ENCODE measurements at regions not wholly inside any gene's neighbourhood (a gene's known extent, or its start where the extent isn't known, plus 50 kb on each side); places are given as distances from the start of the nearest gene placed in this dataset.

DNA sequence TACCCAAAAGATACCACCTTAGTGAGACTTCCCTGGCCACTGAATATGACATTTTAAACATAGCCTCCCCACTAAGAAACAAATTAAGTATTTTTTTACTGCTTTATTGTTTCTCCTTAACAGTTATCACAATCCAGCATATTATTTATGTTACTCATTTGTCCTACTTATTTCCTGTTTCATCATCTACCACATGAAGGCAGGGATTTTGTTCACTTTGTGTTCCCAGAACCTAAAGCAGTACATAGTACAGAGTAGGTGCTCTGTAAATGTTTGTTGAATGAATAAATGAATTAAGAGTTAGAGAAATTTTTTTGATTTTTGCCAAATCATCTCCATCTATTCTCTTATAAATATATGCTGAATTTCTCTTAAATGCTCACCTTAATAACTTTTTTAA, 318.4 kb upstream of the GIMD1 start:
- FAIRE-seq (no peak), DNase-seq (ENCODE audit: low spot score in 2 of 2) (no peak)

DNA sequence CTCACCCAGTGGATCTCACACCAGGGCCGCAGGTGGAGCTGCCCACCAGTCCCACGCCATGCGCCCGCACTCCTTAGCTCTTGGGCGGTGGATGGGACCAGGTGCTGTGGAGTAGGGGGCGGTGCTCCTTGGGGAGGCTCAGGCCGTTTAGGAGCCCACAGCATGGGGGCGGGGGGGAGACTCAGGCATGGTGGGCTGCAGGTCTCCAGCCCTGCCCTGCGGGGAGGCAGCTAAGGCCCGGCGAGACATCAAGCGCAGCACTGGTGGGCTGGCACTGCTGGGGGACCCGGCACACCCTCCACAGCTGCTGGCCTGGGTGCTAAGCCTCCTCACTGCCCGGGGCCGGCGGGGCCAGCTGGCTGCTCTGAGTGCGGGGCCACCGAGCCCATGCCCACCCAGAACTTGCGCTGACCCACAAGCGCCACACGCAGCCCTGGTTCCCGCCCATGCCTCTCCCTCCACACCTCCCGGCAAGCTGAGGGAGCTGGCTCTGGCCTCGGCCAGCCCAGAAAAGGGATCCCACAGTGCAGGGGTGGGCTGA, 312.9 kb upstream of the GIMD1 start:
- DNase-seq (ENCODE audit: low spot score in 2 of 2) (no peak), FAIRE-seq (no peak)

GRCh38 chr4:106679063-106679462, 310.5 kb upstream of the GIMD1 start:
- DNase-seq (ENCODE audit: low spot score in 2 of 2) = no peak
- no peak for FAIRE-seq

DNA sequence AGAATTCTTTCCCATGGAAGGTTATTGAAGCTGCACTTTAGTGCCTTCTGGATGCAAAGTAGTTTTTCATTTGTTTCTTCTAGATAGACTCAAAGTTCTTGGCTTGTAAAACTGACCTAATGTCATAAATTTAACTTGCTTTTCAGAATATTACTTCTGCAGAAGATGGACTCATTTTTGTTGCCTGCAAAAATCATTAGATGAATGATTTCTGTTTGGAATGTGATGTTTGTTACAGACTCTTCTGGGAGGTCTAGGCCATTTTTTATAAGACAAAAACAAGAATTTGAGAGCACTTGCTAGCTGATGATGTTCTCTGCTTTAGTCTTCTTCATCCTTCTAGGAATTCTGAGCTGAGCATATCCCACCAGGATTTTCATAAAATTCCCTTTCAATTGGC, 308.6 kb upstream of the GIMD1 start:
- DNase-seq (ENCODE audit: low spot score in 2 of 2) (no peak), FAIRE-seq (no peak)

GRCh38 chr4:106676173-106676921, 307.8 kb upstream of the GIMD1 start:
- no peak for FAIRE-seq
- no peak for DNase-seq (ENCODE audit: low spot score in 2 of 2)

GRCh38 chr4:106671716-106672115, 303.1 kb upstream of the GIMD1 start:
- FAIRE-seq (no peak), DNase-seq (ENCODE audit: low spot score in 2 of 2) (no peak)

DNA sequence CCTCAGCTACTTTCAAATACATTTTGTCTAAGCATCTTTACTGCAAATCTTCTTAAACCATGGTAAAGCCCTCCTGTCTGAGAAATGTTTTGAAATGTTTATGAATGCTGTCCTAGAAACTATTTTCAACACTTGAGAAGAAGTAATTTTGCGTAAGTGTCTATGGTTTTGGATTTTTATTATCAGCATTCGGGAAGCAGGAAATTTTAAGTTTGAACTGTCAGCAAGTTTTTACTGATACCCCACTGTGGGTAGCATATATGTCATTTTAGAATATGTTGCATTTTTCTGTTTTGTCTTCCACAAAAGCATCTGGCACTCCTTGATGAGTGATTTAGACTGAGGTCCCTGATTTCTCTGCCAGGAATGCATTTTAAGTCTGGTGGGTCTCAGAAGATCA, 302.4 kb upstream of the GIMD1 start:
- DNase-seq (ENCODE audit: low spot score in 2 of 2) = no peak
- no peak for FAIRE-seq

DNA sequence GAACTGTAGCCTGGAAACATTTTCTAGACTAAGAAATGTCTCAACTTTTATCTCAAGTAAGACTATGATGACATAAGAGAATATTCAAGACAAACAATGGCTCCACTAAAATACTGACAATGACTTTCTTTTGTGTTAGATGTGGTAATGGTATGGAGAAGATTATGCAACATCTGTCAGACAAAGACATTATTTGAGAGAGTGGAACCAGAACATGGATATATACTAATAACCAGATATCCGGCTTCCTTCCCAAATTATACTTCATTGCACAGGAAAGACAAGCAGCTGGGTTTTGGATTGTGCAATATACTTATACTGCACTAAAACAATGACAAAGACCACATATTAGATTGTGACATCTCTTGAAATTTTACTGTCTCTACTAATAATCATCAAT, 290.8 kb upstream of the GIMD1 start:
- DNase-seq (ENCODE audit: low spot score in 2 of 2) (no peak), FAIRE-seq (no peak)

- DNase-seq (ENCODE audit: low spot score in 2 of 2) (no peak), FAIRE-seq (no peak)
Observed at GRCh38 chr4:106652095-106652494, 283.5 kb upstream of the GIMD1 start.

- FAIRE-seq (no peak), DNase-seq (ENCODE audit: low spot score in 2 of 2) (no peak)
Observed at GRCh38 chr4:106650701-106651100, 282.1 kb upstream of the GIMD1 start.

GRCh38 chr4:106647451-106647850, 278.9 kb upstream of the GIMD1 start:
- DNase-seq (ENCODE audit: low spot score in 2 of 2) = no peak

DNA sequence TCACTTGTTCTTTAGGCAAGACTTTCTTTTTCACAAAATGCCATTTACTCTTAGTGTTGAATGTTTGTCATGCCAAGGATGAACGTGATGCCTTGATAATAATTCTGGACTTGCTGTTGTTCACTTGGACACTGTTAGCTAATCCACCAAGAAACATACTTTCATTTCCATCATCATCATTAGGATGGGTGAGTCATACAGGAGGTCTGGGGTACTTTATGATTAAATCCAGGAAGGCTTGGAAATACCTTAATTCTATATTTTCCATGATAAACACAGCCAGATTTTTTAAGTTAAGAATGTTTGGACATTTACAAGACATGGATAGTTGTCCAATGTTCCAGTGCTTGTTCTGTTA, 260.7 kb upstream of the GIMD1 start:
- FAIRE-seq = no peak
- no peak for DNase-seq (ENCODE audit: low spot score in 2 of 2)

More at GRCh38 chr4:106647451-106647850, 278.9 kb upstream of the GIMD1 start:
- no peak for FAIRE-seq

DNA sequence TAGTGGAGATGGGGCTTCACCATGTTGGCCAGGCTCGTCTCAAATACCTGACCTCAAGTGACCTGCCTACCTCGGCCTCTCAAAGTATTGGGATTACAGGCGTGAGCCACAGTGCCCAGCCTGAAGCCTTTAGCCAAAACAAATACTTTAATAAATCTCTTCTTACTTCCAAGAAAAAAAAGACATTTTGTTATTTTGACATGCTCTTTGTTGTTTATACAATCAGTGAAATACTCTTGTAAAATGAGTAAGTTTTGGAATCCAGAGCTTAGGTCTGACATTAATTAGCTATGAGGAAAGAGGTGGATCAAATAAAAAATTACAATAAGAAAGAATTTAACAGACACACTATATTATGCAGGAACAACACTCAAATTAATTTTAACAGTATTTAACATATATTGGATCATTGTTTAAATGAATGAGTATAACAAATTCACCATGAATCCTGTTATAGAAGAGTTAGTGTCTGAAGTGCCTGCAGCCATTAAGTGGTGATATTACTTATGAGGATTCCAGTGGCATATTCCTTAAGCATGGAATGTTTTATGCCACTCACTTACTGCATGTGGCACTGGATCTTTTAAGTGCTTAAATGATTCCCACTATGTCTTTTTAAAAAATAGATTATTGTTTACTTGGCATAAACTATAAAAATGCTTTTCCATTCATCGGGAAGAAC, 260.1 kb upstream of the GIMD1 start:
- FAIRE-seq = no peak
- DNase-seq (ENCODE audit: low spot score in 2 of 2) = no peak

GRCh38 chr4:106627051-106627450, 258.5 kb upstream of the GIMD1 start:
- DNase-seq (ENCODE audit: low spot score in 2 of 2) (no peak), FAIRE-seq (no peak)

DNA sequence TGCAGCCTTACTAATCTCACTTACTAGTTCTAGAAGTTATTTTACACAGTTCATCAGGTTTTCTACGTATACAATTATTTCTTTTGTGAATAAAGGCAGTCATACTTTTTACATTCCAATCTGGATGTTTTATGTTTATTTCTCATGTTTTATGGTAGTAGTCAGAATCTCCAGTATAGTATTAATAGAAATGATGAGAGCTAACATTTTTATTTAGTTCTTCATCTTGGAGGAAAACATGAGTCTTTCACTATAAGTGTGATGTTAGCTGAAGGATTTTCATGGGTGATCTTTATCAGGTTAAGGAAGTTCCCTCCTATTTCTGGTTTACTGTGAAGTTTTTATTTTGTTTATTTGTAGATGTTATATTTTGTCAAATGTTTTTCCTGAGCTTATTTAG, 256.1 kb upstream of the GIMD1 start:
- DNase-seq (ENCODE audit: low spot score in 2 of 2) (no peak), FAIRE-seq (no peak)

GRCh38 chr4:106618956-106619355, 250.4 kb upstream of the GIMD1 start:
- DNase-seq (ENCODE audit: low spot score in 2 of 2) (no peak), FAIRE-seq (no peak)

- DNase-seq (ENCODE audit: low spot score in 2 of 2) (no peak), FAIRE-seq (no peak)
Observed at GRCh38 chr4:106615961-106616360, 247.4 kb upstream of the GIMD1 start.

GRCh38 chr4:106615410-106615945, 246.9 kb upstream of the GIMD1 start:
- FAIRE-seq (no peak), DNase-seq (ENCODE audit: low spot score in 2 of 2) (no peak)

- DNase-seq (ENCODE audit: low spot score in 2 of 2) (no peak), FAIRE-seq (no peak)
Observed at GRCh38 chr4:106614441-106614840, 245.9 kb upstream of the GIMD1 start.

- no peak for FAIRE-seq
- DNase-seq (ENCODE audit: low spot score in 2 of 2) = no peak
Observed at GRCh38 chr4:106609917-106610316, 241.3 kb upstream of the GIMD1 start.

- no peak for FAIRE-seq
Observed at GRCh38 chr4:106607558-106607957, 239.0 kb upstream of the GIMD1 start.

More at GRCh38 chr4:106607558-106607957, 239.0 kb upstream of the GIMD1 start:
- DNase-seq (ENCODE audit: low spot score in 2 of 2) = no peak

Data from frontal cortex (tissue), 3 donors.